Suppressor macrophage (primary cell): ENCODE measurements at regions not wholly inside any gene's neighbourhood (a gene's known extent, or its start where the extent isn't known, plus 50 kb on each side); places are given as distances from the start of the nearest gene placed in this dataset.

ENCODE experiments used
- DNase-seq, 4 experiments: peaks; one replicate each; pipeline ENCODE4 v3.0.0-alpha.2; 2020 to 2022

- no peak for DNase-seq
Observed at GRCh38 chr1:34415140-34415539, 238.4 kb downstream of the C1orf94 start.

GRCh38 chr1:34418166-34418565, 241.5 kb downstream of the C1orf94 start:
- no peak for DNase-seq

GRCh38 chr1:34419663-34420136, 243.0 kb downstream of the C1orf94 start:
- DNase-seq = no peak

- DNase-seq = no peak
Observed at GRCh38 chr1:34425046-34425445, 248.3 kb downstream of the C1orf94 start.

GRCh38 chr1:34425785-34426184, 249.1 kb downstream of the C1orf94 start:
- no peak for DNase-seq

GRCh38 chr1:34426325-34426896, 249.7 kb downstream of the C1orf94 start:
- DNase-seq = no peak

- no peak for DNase-seq
Observed at GRCh38 chr1:34427170-34427569, 250.5 kb downstream of the C1orf94 start.

- DNase-seq = no peak
Observed at GRCh38 chr1:34433099-34433498, 256.4 kb downstream of the C1orf94 start.

GRCh38 chr1:34436836-34437235, 260.1 kb downstream of the C1orf94 start:
- DNase-seq = no peak

GRCh38 chr1:34441259-34442069, 264.8 kb downstream of the C1orf94 start:
- no peak for DNase-seq

GRCh38 chr1:34444516-34444915, 267.8 kb downstream of the C1orf94 start:
- DNase-seq = no peak

- DNase-seq = no peak
Observed at GRCh38 chr1:34450325-34450724, 273.6 kb downstream of the C1orf94 start.

GRCh38 chr1:34452451-34452850, 275.7 kb downstream of the C1orf94 start:
- DNase-seq = no peak

GRCh38 chr1:34455121-34455520, 278.4 kb downstream of the C1orf94 start:
- DNase-seq = no peak

GRCh38 chr1:34460193-34460592, 283.5 kb downstream of the C1orf94 start:
- DNase-seq = peak; percentile 49 to 80 (median 64)

- no peak for DNase-seq
Observed at GRCh38 chr1:34470401-34470800, 284.4 kb upstream of the GJB5 start.

- DNase-seq = no peak
Observed at GRCh38 chr1:34474566-34474965, 280.3 kb upstream of the GJB5 start.

GRCh38 chr1:34476371-34476770, 278.5 kb upstream of the GJB5 start:
- no peak for DNase-seq

- no peak for DNase-seq
Observed at GRCh38 chr1:34477632-34478141, 277.2 kb upstream of the GJB5 start.

GRCh38 chr1:34478515-34479076, 276.3 kb upstream of the GJB5 start:
- no peak for DNase-seq

- no peak for DNase-seq
Observed at GRCh38 chr1:34479731-34480130, 275.1 kb upstream of the GJB5 start.

GRCh38 chr1:34488080-34488708, 266.7 kb upstream of the GJB5 start:
- DNase-seq = no peak

- DNase-seq = peak; percentile 1 to 59 (median 20)
Observed at GRCh38 chr1:34500451-34500850, 254.4 kb upstream of the GJB5 start.
